GM21528 (cell line): ENCODE measurements at regions not wholly inside any gene's neighbourhood (a gene's known extent, or its start where the extent isn't known, plus 50 kb on each side); places are given as distances from the start of the nearest gene placed in this dataset.
"Not testable (repeated sequence)": the region's sequence is repeated elsewhere in the genome, so short reads cannot be mapped to it uniquely, and the experiment has no call there.

ENCODE experiments used
- ATAC-seq: cut with Tn5 transposase; IDR thresholded peaks from one replicate; pipeline ENCODE4 v1.9.1; 2021; ENCODE audit warnings: mild to moderate bottlenecking, moderate library complexity; ENCODE audit not compliant: unreplicated experiment, low FRiP score

DNA sequence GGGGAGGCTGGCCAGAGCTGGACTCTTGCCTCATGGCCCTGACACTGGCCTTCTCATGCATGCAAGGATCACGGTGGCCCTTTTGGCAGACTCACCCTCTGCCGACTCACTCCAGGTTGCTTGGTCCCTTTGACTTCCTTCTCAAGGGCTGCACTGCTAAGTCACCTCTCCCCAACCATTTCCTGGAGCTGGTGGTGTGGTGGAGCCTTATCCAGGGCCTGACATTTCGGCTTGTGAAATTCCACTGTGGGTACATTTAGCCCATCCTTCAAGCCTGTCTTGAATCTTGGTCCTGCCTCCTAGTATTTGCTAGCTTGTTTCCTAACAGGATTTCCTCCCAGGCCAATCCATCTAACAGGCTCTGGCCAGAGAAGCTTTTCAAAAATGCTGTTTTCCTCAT is 52.6 kb upstream of the JUN start:
- no peak for ATAC-seq

DNA sequence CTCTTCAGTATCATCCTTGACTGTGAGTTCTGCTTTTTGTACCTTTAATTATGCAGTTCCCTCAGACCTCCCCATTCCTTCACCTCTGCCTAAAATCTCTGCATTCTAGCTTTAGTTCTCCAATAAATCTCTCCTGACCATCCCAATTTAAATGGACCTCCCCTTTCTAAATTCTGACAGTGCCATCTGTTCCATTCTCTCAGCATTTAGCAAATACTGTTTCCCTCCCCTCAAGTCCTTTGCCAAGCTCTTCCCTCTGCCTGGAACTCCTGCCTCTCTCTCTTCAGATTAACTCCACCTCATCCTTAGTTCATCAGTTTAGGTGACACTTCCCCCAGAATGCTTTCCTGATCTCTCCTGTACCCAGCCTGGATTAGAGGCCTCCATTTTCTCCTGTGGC is 54.0 kb upstream of the JUN start:
- no peak for ATAC-seq

DNA sequence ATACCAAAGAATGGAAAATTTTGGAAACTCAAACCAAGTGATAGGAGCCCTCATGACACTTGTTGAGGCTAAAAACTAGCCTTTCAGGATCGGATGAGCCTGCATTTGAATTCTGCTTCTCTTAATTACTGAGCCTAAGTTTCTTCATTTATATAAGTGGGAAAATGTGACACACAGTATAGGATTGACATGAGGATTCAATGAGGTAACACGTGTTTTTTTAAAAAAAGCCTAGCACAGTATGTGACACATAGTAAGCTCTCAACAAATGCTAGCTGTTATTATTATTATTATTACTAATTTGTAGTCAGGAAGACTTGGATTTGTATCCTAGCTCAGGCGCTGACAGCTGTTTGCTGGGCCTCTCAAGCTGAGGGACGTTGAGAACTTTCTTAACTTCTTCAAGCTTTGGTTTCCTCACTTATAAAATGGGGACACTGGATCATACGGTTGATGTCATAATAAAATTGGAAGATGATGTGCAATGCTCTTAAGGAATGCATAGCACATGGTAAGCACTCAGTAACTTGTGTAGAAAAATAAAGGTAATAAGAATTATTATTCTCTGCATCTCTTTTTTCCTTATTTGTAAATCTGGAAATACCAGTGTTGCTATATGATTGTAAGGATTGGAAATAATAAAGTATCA is 55.4 kb upstream of the JUN start:
- ATAC-seq, result no peak

DNA sequence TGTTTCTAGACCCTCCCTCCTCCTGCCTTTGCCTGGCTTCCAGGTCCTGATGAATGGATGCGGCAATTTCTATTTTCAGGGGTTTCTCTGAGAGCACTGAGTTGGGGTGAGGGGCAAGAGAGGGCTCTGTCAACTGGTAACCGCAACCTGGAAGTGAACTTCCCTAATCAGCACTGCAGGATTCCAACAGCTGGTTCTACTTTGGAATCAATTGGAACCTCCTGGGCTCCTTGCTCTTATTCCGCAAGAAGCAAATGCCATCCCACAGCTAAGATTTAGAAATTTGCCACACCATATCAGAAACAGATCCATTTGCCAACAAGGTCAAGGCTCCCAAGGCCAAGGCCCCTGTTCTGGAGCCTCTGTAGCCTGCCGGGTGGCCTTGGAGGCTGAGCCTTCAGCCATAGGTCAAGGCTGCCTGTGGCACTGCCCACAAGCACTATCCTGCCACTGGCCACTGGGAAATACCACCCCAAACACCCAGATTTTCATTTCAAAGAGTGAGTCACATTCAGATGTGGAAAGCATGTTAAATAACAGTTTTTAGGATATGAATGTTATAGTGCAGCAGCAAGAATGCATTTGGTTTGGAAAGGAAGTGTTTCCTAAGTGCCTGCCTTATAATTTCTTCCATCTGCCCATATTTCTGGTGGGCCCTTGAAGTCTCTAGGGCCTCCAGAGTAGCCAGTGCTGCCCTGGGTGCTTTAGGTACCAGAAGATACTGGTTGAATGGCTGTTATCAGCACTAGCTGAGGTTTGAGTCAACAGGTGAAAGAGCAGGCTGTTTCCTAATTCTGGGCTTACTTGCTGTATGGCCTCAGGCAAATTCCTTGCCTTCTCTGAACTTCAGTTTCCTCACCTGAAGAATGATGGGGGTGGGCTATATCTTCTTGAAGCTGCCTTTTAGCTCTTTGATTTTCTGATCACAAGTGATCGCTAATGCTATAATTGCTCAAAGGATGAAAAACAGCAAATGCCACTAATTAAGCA is 56.3 kb upstream of the JUN start:
- ATAC-seq, result no peak

DNA sequence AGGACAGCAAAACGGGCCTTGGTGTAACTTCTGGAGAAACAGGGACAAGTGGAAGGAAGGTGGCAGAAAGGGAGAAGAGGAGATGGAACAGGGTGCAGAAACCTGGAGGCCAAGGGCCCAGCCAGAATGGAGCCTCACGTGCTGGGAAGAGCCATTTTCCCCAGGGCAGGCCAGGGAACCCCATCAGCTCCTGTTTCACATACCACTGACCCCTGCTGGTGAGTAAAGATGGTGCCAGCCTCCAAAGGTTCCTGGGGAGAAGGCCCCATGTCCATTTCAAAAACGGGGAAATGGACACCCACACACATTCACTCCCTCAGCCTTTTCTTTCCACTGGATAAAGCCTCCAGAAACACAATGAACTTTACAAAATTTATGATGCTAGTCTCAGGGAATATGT is 57.6 kb upstream of the JUN start:
- no peak for ATAC-seq

DNA sequence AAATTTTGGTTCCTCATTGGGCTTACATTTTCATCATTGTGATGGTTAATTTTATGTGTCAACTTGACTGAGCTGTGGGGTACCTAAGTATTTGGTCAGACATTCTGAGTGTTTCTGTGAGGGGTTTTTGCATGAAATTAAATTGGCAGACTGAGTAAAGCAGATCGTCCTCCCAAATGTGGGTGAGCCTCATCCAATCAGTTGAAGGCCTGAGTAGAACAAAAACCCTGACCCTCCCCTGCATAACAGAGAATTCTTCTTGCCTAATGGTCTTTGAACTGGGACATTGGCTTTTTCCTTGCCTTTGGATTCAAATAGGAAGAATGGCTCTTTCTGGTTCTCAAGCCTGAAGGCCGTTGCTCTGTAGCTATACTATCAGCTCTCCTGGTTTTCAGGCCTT is 59.1 kb upstream of the JUN start:
- no peak for ATAC-seq

DNA sequence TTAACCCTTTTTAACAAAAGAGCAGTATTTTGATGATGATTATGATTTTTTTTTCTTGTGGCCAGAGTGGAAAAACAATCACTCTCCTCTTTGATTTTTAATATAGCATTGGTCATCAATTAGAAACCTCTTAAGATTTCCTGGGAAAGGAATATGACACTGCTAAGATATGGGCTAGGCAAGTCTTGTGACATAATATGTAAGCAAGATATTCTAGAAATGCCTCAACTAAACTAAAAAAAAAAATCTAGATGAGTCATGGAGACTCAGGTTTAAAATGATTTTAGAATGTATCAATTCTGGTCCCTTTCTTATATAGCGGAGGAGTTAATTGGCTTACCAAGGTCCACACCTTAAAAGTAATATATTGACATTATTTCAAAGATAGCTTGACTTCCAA is 60.3 kb upstream of the JUN start:
- ATAC-seq, result no peak

DNA sequence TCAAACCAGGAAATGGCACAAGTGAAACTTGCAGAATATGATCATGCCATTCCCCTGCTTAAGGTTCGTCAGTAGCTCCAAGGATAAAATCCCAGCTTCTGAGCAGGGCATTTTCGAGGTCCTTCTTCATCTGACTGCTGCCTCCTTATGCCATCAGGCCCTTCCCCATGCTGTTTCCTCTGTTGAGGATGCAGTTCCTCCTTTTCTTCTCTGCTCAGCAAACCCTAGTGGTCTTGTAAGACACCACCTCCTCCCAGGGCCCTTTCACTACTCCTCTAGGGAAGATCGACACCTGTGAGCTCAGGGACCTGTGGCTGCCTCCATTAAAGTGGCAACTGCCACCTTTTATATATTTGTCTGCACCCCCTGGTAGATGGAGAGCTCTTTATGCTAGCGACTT is 62.1 kb upstream of the JUN start:
- ATAC-seq, result no peak

DNA sequence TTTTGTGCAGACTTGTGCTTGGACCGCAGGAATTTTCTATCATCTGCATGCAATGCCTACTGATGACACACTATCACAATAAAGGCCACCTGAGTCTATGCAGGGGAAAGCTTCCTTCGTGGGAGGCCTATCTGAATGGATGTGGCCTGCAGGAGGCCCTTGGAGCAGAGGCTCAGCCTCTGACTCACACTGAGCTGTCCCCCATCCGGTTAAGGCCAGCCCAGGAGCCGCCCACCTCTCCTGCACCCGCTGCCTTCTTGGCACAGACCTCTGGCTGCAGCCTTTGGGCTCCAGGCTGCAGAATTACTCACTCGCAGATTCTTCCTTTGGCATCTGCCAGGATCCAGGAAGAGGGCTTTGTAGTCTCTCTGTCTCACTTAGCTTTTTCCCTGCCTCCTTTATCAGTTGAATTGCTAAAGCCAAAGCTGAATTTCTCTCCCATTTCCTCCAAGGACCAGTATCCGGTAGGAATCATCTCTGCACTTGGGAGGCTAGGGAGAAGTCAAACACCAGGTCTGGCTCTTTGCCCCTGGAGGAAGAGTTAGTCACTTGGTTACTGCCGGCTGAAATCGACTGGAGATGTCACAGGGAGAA is 65.1 kb upstream of the JUN start:
- no peak for ATAC-seq

DNA sequence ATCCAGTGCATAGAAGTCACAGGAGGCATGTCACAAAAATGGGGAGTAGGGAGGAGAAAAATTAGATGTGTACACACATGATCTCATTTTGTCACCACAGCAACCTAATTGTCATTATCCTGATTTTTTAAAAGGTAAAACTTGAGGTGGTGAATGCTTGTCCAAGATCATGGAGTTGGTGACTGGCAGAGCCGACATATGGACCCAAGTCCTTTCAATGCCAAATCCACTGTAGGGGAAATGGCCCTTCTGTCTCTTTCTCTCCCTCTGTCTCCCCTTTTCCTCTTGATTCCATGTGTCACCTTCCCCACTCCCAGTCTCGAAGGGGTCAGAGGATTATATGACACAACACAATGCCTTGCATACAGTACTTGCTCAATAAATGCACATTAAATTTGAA is 65.7 kb upstream of the JUN start:
- no peak for ATAC-seq

DNA sequence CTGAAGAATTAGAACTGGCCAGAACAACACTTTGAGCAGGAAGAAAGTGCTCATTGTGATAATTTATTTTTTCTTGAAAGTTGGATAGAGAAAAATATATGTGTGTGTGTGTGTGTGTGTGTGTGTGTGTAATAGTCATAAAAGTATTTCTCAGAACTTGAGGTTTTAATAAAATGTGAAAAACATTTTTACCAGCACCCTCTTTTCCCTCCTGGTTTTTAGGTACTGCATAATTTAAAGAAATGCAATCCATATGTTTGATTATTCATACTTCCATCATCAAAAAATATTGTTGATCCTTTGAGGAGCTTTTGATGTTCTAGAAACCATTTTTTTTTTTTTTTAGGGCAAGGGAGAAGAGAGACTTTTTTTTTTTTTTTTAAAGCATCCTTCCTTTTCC is 66.8 kb upstream of the JUN start:
- ATAC-seq, result no peak

DNA sequence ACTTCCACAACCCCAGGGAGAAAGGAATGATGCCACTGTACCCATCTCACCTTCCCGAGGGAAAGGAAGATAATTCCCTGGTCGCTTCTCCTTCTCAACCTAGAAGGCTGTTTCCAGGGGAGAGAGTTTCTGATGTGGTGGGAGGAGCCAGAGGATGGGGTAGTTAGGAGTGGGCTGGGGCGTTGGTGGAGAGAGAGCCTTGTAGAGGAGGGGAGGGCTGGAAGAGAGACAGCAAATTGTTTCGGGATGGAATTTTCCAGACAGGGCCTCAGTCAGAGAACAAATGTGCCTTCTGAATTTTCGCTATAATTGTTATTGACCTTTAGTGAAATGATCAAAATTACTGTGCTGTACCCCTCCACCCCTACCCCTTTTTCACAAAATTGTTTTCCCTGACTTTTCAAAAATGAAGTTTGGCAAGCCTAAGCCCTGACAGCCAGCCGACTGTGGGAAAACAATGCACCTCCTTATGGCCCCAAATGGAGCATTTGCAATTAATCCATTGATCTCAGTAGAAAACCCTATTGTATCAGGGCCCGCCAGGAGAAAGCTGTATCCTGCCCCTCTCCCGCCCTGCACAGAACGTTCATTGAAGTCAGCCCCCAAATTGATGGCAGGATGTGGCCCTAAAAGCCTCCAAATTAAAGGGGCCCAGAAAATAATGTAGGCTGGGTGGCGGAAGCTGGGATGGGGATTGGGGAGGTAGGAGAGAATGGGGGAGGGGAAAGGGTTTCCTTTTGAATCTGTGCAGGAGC is 69.1 kb upstream of the JUN start:
- ATAC-seq, result no peak

DNA sequence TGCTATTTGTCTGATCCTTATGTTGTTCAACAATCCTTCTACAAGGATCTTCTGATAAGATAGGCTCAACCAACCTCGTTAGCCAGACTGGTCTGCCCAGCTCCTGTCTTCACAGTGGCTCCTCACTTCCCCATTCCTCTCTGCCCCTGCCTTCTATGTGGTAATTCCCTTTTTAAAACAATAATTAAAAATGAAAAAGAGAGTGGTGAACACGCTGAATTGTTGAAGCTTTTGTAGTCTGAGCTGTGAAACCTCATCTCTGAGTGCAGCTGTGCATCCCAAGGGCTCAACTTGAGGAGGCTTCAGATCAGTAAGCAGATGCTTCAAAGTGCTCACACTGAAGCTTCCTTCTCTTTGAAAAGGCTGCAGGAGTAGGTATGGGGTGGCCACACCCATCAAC is 70.7 kb upstream of the JUN start:
- ATAC-seq, result no peak

DNA sequence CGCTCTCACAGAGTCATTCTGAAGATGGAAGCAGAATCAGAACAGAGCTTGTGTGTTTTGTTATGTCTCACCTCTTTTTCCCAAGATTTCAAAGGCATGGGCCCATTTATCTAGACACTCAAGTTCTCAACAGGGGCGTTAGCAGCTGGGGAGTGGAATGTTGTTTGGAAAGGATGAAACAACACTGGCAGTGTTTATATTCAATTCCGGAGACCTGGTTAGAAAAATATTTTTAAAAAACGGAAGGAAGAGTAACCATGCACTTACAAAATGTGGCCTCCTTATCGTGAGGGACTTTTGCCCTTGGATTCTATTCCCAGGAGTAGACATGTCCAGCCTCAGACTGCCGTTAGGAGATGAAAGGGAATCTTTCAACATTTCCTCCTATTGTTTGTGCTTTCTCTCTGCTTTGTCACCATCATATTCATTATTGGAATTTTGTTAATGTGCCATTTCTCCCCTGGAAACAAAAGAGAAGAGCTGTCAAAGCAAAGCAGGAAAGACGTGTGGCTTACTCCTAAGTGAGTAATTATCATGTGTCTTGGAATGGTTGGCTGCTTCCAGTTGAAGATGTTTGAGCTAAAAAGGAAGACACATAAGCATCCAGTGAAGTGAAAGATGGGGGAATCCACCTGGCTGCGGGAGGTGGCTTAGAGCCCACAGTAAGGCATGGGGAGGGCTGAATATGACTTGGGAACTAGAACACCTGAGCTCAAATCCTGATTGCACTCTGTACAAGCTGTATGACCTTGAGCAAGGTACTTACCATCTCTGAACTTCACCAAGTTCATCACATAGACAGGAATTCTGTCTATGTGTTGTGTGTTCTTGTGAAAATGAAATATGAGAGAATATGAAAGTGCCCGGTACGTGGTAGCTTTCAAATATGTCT is 71.7 kb upstream of the JUN start:
- ATAC-seq, result no peak

DNA sequence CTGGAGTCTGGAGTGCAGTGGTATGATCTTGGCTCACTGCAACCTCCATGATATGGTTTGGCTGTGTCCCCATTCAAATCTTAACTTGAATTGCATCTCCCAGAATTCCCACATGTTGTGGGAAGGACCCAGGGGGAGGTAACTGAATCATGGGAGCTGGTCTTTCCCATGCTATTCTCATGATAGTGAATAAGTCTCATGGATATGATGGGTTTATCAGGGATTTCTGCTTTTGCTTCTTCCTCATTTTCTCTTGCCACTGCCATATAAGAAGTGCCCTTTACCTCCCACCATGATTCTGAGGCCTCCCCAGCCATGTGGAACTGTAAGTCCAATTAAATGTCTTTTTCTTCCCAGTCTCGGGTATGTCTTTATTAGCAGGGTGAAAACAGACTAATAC is 72.4 kb upstream of the JUN start:
- ATAC-seq, result not testable (repeated sequence)

DNA sequence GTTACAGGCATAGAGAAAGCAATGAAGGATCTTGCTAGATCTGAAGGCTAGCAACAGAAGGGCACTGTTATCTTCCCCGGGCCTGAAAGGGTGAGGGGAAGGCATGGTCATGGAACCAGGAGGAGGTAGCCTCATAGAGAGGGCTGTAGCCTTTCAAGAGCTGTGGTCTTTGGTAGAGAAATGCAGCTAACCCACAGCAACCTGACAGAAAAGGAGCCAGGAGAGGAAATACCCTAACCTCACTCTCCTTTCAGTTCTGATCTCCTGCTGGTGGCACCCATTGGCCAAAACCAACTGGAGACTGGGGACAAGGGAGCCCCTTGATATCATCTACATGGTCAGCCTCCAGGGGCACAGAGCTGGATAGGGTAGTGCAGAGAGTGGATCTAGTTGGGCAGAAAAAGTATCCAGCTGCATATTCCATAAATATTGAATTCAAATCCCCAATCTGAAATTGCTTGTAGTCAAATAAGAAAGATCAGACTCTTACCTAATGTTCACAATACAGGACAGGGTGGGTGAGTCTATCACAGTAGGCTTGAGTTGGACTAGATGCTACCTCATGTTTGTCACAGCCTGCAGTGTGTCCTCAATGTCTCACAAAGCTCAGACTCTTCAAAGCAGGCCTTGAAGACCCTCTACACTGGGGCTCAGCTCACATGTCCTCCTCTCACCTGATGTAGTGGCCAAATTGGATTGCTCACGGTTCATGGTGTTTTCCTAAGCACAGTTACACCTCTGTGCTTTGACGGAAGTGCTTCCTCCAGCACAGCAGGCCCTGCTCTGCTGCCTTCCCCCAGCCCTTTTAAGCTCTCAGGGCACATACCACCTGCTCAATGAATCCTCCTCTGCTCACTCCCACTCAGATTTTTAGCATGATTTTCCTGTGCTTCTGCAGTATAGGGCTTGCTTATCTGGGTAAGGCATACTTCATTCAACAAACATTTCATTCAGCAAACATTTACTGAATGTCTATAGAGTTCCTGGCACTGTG is 74.1 kb upstream of the JUN start:
- peak; percentile 89 for ATAC-seq

DNA sequence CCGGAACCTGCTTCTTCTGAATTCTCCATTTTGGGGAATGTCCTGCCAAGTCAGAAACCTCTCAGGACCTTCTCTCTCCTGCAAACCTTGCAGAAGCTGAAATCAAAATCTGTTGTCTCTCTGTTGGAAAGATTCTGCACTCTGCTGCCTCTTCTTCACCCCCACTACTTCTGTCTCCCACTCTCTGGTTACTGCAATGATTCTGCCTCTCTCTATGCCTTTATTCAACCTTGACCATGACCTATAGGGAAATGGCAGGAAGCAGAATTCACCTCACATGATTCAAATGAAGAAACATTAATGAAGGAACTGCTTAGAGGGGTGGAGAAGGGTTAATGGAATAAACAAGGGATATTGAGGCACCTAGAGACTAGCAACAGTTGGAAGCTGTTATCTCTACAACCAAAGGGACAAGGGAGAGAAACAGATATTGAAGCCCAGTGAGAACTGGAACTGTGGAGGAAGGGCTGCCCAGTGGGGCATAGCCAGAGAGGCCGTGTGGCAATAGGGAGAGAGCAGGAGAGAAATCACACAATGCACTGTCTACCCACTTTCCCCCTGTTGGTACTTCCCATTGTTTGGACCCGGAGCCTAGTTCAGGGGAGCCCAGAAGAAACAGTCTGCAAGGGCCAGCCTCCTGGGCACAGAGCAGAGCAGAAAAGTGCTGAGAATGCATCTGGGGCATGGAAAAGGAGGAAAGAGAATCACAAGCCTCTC is 76.1 kb upstream of the JUN start:
- ATAC-seq, result no peak

DNA sequence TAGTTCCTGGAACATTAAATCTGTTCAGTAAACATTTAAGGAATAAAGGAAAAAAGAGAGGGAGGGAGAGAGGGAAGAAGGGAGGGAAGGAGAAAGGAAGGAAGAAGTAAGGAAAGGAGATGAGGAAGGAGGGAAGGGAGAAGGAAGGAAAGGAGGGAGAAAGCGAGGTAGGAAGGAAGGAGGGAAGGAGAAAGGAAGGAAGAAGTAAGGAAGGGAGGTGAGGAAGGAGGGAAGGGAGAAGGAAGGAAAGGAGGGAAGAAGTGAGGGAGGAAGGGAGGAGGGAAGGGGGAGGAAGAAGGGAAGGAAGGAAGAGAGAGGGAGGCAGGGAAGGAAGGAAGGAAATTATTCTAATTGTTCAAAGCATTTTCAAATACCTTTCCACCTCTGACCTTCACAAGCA is 77.2 kb upstream of the JUN start:
- no peak for ATAC-seq
